WTC11 (cell line): ENCODE measurements at regions not wholly inside any gene's neighbourhood (a gene's known extent, or its start where the extent isn't known, plus 50 kb on each side); places are given as distances from the start of the nearest gene placed in this dataset.

Experiments
- CTCF ChIP-seq: fragments of 200-600 bp; IDR thresholded peaks from 2 replicates; pipeline ENCODE4 v1.8.0; 2022; ENCODE audit warnings: antibody characterized with exemption
- ELF4 ChIP-seq: sonication (generic); formaldehyde crosslinking; IDR thresholded peaks from 2 replicates; pipeline ENCODE4 v1.8.1; 2022; ENCODE audit warnings: low read depth, mild to moderate bottlenecking, moderate library complexity, missing genetic modification reagents
- ETV6 ChIP-seq: sonication (generic); formaldehyde crosslinking; IDR thresholded peaks from 2 replicates; pipeline ENCODE4 v1.8.1; 2022; ENCODE audit warnings: mild to moderate bottlenecking, missing genetic modification reagents
- KAT7 ChIP-seq: sonication (generic); formaldehyde crosslinking; IDR thresholded peaks from 2 replicates; pipeline ENCODE4 v1.8.1; 2023; ENCODE audit warnings: missing genetic modification reagents, mild to moderate bottlenecking, borderline replicate concordance
- NFYB ChIP-seq: sonication (generic); formaldehyde crosslinking; conservative IDR thresholded peaks from 2 replicates; pipeline ENCODE4 v1.8.0; 2022; ENCODE audit warnings: low read depth, missing genetic modification reagents
- TP53 ChIP-seq: sonication (generic); formaldehyde crosslinking; IDR thresholded peaks from 2 replicates; pipeline ENCODE4 v1.8.1; 2023; ENCODE audit warnings: mild to moderate bottlenecking, missing genetic modification reagents
- ZBTB21 ChIP-seq: sonication (generic); formaldehyde crosslinking; IDR thresholded peaks from 2 replicates; pipeline ENCODE4 v1.8.1; 2023; ENCODE audit warnings: mild to moderate bottlenecking, missing genetic modification reagents, borderline replicate concordance
- ZNF121 ChIP-seq: sonication (generic); formaldehyde crosslinking; IDR thresholded peaks from 2 replicates; pipeline ENCODE4 v1.8.0; 2023; ENCODE audit warnings: missing genetic modification reagents
- ZNF138 ChIP-seq: sonication (generic); formaldehyde crosslinking; conservative IDR thresholded peaks from 2 replicates; pipeline ENCODE4 v1.8.1; 2022; ENCODE audit warnings: mild to moderate bottlenecking, moderate library complexity, missing genetic modification reagents
- ZNF396 ChIP-seq: fragments of 250-450 bp; sonication (Bioruptor Pico); IDR thresholded peaks from 2 replicates; pipeline ENCODE4 v1.8.0; 2021; ENCODE audit warnings: mild to moderate bottlenecking, moderate library complexity, borderline replicate concordance
- TF ChIP-seq, protein P1 (sequence below): sonication (generic); formaldehyde crosslinking; IDR thresholded peaks from 2 replicates; pipeline ENCODE4 v1.8.1; 2022; ENCODE audit warnings: mild to moderate bottlenecking, moderate library complexity, missing genetic modification reagents
- TF ChIP-seq, protein P2 (sequence below): sonication (generic); formaldehyde crosslinking; IDR thresholded peaks from 2 replicates; pipeline ENCODE4 v1.8.0; 2022; ENCODE audit warnings: mild to moderate bottlenecking, missing genetic modification reagents
- TF ChIP-seq, protein P3 (sequence below): sonication (generic); formaldehyde crosslinking; IDR thresholded peaks from 2 replicates; pipeline ENCODE4 v1.8.1; 2022; ENCODE audit warnings: low read depth, mild to moderate bottlenecking, moderate library complexity, missing genetic modification reagents, borderline replicate concordance

DNA sequence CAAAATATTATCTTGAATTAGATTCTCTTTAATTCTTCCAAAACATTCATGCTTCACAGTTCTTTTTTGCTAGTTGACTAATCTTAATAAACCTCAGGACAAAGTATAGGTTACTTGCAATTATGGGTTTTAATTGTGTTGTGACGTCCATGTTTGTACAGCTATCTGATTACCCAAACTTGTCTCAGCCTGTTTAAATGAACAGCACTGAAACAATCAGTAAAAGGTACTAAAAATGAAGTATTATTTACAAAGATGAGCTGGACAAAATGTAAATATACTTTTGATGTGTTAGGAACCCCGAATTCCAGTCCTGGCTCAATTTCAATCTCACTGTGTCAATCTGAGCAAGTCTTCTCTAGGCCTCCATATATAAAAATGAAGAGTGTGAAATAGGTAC lies 57.4 kb upstream of the SLC6A14 start:
- TF ChIP-seq, protein P1, sequence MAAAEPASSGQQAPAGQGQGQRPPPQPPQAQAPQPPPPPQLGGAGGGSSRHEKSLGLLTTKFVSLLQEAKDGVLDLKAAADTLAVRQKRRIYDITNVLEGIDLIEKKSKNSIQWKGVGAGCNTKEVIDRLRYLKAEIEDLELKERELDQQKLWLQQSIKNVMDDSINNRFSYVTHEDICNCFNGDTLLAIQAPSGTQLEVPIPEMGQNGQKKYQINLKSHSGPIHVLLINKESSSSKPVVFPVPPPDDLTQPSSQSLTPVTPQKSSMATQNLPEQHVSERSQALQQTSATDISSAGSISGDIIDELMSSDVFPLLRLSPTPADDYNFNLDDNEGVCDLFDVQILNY (CRISPR knock-in tag) = no peak
- TF ChIP-seq ETV6 (CRISPR knock-in tag) (no peak), NFYB (no peak), CTCF (no peak), ZNF138 (CRISPR knock-in tag) (no peak), ZNF121 (CRISPR knock-in tag) (no peak), TP53 (CRISPR knock-in tag) (no peak), KAT7 (CRISPR knock-in tag) (no peak), ELF4 (no peak), ZNF396 (CRISPR knock-in tag) (no peak), ZBTB21 (CRISPR knock-in tag) (no peak)
- TF ChIP-seq, protein P2, sequence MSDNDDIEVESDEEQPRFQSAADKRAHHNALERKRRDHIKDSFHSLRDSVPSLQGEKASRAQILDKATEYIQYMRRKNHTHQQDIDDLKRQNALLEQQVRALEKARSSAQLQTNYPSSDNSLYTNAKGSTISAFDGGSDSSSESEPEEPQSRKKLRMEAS (CRISPR knock-in tag) = no peak
- TF ChIP-seq, protein P3, sequence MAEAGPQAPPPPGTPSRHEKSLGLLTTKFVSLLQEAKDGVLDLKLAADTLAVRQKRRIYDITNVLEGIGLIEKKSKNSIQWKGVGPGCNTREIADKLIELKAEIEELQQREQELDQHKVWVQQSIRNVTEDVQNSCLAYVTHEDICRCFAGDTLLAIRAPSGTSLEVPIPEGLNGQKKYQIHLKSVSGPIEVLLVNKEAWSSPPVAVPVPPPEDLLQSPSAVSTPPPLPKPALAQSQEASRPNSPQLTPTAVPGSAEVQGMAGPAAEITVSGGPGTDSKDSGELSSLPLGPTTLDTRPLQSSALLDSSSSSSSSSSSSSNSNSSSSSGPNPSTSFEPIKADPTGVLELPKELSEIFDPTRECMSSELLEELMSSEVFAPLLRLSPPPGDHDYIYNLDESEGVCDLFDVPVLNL (CRISPR knock-in tag) = no peak
